ENCODE measurements at regions not wholly inside any gene's neighbourhood (a gene's known extent, or its start where the extent isn't known, plus 50 kb on each side); places are given as distances from the start of the nearest gene placed in this dataset.

DNA sequence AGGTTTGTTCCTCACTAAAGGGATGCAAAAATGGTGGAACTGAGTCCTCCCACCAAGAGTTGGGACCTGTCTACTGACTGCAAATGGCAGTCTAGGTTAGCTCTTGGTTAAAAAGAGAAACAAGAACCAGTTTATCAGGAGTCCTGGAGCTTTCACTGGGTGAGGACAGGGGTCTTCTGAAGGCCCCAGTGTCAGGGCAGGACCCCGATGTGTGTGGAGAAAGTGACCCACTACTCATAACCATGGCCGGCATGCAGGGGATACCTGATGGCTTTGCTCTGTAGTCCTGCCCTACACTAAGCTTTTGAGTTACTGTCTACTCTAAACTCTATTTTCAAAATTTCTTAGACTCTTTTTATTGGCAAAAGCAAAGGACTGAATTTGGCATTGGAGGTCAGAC is 220.5 kb downstream of the ANKRD60 start:
- TF ChIP-seq CTCF (IDR thresholded peaks at IDR 0.05), result no peak
- no peak for TF ChIP-seq POLR2AphosphoS5 (IDR thresholded peaks at IDR 0.05)
- TF ChIP-seq POLR2A (IDR thresholded peaks at IDR 0.05), result no peak
